HG02840 (cell line): ENCODE measurements at regions not wholly inside any gene's neighbourhood (a gene's known extent, or its start where the extent isn't known, plus 50 kb on each side); places are given as distances from the start of the nearest gene placed in this dataset.

Source experiments
- ATAC-seq: cut with Tn5 transposase; IDR thresholded peaks from one replicate; pipeline ENCODE4 v1.9.1; 2021; ENCODE audit warnings: mild to moderate bottlenecking, moderate library complexity, moderate number of reproducible peaks; ENCODE audit not compliant: unreplicated experiment, low FRiP score

DNA sequence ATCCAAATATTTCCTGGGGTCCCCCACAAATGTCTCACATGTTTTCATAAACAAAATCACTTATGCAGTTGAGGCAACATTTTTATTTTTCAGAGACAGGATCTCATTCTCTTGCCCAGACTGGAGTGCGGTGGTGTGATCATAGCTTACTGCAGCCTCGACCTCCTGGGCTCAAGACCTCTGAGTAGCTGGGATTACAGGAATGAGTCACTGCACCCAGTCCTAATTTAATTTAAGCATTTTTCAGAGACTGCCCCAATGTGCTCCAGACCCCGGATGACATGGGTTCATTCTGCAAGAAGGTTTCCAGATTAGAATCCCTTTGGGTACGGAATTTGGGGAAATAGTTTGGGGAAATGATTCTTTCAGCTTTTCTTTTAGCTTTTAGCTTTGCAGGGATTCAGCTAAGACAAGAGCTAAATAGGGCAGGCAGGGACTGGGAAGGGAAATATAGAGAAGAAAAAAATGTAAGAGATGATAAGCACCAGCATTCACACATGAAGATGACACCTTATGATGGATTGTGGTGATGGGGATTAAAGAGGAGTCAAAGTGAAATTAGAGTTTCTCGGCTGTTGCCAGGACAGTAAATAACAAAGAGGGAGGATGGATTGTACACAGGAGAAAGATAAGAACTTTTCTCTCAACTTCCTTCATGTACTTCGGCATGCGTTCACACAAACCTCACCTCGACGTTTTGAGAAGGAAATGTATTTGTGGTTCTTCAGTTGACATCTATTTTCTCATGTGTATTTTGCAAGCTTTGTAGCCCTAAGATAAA is 169.4 kb upstream of the TAB2 start:
- ATAC-seq: no peak

DNA sequence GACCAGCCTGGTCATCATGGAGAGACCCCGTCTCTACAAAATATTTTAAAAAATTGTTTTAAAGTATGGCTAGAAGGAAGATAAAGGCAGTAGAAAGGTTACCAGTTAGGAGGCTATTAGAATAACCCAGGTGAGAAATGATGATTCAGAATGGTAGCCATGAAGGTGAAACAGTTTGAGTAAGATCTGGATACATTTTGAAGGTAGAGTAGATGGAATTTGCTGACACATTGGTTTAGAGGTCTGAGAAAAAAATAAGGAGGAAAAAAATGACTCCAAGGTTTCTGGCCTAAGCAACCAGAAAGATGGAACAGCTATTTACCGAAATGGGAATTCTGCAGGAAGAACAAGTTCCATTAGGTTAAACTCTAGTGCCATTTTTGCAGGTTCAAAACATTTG is 167.9 kb upstream of the TAB2 start:
- ATAC-seq: no peak

DNA sequence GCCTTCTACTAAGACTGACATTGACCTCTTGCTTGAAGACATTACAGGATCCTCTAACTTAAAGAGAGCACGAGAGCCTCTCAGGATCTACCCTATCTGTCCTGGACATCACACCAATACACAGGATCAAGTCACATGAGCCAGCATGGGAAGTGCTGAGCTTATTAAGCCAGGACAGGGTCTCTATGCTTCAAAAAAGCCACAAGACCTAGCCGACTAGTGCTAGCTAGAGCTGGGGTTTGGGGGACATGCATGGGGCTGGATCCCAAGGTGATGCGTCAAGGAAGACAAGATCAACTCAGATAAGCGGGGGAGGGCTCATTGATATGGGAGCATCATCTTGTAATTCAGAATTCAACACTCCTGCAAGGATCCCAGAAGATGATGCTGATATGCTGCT is 167.2 kb upstream of the TAB2 start:
- ATAC-seq: no peak

DNA sequence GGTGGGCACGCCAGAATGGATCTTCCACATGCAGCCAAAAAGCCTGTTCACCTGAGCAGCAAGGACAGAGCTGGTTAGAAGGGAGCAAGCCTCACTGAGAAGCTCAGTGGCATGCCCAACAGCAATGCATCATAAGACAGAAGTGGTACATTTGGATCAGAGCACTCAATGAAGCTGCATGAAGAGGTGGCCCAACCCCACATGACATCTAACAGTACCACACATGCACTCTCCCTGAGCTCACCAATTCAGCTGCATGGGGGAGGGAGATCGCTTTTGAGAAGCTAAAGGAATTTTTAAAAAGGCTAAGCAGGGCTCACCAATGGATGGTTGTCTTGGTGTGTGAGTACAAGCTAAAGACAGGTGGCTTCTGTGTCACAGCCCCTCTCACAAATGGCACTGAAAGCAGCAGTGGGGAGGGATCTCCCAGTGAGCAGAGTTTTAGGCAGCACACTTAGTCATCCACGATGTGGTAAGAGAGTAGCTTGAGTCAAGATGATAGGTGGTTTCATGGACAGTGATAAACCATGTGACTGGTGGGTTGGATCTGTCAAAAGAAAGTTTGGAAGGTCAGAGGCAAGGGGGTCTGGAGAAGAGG is 166.6 kb upstream of the TAB2 start:
- ATAC-seq: no peak

DNA sequence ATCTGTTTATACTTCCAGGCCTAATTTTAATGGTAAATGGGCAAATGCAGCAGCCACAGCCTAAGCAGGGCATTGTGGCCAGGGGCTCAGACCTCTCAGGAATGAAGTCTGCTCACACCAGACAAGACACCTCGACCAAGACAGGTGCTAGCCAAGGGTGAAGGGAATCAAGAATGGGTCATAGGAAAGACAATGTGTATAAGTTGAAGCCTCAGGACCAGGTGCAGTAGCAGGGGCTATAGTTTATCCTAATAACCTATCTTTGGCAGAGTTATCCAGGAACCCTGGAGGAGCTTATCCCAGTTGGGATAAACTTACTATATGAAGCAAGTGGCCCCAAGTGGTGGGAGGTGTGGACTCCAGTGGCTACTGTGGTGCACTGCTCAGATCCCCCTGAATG is 165.0 kb upstream of the TAB2 start:
- no peak for ATAC-seq

DNA sequence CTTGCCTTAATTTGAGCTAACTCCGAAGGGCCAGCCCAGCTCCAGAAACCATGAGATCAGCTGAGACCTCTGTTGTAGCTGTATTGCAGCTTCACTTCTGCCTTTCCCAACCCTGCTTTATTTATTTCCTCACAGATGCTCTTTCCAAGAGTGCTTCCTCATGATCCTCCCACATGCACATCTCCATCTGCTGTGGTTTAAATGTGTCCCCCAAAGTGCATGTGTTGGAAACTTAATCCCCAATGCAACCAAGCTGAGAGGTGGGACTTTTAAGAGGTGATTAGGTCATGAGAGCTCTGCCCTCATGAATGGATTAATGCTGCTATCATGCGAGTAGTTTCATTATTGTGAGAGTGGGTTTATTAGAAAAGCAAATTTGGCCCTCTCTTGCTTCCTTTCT is 164.4 kb upstream of the TAB2 start:
- no peak for ATAC-seq

DNA sequence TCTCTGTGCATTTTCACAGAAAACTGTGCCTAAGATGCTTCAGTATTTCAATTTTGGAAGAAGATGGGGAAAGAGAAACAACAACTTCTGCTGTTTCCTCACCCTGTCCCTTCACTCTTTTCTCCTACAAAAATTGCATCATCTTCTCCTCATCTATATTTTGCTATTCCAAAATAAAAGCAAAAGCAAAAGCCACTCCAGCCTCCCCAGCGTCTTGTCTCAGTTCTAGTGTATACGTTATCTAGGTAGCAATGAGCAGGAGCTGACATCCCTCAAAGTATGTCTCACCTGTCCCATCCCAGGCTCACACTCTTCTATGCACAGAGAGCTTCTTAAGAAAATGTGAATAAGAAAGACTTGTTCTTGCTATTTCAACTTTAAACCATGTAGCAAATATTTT is 163.8 kb upstream of the TAB2 start:
- no peak for ATAC-seq

DNA sequence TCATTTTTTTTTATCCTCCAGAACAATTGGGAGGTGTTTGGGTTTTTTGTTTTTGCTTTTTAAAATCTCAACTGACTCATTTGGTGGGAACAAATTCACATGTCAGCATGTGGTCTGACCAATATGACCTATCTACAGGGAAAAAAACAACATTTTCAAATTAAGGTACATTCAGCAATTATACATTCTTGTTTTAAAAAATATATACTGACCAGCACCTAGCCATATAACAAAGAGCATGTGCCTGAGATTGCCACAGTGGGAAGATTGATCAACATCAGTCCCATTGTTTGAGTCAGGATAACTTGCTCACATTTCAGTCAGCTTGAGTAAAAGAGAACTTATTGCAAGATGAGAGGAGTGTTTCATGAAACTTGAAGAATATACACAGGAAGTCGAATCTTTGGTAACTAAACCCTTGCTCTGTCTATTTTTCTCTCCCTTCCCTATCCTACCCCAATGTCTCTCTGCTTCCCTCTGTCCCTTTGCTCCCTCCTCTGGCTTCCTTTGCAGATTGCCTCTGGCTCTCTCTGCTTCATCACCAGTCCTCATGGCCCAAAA is 163.2 kb upstream of the TAB2 start:
- ATAC-seq: no peak

DNA sequence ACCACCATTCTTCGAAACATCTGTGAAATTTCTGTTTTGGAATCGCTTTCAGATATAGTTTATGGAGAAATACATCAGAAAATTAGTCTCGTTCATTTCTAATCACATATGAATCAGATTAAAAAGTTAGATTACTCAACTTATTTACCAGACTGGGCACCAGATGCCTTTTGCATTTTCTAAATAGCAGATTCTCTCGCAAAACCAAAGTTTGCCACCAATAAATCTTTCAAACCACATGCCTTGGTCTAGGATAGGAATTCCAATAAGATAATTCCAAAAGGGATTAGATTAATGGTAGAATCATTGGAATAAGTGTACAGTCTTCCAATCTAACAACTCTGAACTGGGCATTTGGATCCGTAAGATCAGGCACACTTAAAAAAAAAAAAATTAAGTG is 160.4 kb upstream of the TAB2 start:
- no peak for ATAC-seq

DNA sequence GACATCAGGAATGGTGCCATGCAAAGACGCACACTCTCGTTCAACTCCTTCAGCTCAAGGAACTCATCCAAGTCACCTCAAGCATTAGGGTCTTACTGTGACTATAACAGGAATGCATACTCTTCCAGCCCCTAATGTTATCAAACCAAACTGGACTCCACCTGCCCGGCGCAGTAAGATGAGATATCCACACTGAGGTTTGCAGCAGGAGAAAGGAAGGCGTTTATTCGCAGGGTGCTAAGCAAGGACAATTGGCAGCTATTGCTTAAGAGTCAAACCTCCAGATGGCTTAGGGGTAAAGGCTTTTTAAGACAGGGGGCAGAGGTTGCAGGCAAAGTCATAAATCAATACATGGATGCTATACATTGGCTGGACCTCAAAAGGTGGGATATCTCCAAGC is 159.4 kb upstream of the TAB2 start:
- no peak for ATAC-seq

DNA sequence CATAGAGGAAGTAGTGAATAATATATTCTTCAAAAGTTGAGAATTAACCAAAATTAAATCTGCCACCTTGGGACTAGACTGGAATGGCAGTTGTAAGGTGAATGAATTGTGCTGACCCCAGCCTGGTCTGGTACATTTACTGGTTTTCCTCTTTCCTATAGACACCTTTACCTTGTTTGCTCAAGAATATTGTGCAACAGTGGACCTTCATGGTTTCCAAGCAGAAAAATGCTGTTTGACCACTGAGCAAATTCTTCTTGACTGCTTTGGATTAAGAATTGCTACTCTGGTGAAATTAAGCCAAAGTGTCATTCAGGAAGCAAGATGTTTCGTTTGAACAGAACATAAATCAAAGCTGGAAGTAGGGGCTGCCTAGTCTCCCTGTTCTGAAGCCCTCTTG is 156.6 kb upstream of the TAB2 start:
- no peak for ATAC-seq

DNA sequence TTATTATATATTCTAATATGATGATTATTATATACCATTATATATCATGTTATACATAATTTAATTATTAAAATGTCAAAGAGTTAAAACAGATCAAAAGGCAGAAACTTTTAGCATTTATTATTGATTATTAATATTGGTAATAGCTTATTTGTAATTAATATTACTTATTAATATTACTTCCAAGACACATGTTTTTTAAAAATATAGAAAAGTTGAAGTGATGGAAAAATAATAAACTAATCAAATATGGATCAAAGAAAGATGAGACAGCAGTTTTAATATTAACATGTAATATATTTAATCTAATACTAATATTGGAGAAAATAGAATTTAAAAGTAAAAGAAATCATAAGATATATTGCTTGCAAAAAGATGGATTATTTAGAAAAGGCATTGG is 154.6 kb upstream of the TAB2 start:
- no peak for ATAC-seq

DNA sequence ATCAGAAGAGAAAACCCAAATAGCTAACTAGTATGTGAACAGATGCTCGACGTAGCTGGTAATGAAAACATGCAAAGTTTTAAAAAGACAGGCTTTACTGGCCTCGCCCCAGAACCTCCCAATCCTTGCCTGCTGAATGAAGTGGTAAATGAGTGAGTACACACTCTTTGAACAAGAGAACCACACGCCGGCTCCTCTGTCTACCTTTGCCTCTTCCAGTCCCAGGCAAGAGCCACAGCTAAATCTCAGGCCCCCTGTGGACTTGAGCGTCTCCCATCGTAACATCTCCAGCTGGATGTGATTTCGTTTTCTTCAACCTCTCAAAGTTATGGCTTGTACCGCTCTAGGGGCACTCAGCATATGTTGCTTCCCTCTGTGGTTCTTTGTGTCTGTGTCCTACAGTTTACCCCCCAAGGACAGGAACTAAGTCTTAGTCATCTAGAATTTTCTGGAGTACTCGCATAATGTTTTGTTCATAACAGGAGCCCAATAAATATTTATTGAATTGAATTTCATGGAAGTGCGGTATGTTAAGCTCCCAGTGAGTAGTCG is 153.2 kb upstream of the TAB2 start:
- no peak for ATAC-seq

DNA sequence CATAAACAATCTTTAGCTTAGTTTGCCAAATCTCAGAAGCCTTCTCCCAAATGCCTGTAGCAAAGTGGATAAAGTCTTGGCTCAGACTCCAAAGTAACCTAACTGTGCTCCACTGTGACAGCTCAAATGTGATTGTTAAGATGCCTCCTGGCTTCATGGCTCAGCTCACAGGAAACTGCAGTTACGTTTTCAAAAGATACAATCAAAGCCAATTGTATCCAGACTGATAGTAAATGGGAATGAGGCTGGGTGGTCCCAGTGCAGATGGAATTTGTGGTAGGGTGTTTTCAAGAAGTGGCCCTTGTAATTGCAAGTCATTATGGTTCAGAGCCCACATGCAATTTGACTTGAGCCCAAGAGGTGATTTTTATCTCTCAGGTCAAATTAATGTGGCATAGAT is 151.2 kb upstream of the TAB2 start:
- ATAC-seq: no peak

DNA sequence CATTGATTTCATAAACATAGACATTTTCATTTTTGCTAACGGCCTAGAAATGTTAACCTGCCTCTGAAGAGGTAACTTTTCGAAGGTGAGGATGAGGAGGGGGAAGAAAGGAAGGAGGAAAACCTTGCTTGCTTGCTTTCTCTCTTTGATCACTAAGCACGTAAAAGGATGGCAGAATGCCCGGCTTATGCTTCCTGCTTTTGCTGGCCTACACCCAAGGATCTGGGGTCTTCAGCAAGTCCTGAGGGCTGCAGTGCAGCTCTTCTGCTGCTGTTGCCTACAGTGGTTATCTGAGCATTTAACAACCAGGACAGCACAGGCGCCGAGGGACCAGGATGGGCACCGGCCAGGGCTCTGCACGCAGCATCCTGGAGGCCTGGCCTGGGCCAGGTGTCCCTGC is 150.8 kb upstream of the TAB2 start:
- no peak for ATAC-seq

DNA sequence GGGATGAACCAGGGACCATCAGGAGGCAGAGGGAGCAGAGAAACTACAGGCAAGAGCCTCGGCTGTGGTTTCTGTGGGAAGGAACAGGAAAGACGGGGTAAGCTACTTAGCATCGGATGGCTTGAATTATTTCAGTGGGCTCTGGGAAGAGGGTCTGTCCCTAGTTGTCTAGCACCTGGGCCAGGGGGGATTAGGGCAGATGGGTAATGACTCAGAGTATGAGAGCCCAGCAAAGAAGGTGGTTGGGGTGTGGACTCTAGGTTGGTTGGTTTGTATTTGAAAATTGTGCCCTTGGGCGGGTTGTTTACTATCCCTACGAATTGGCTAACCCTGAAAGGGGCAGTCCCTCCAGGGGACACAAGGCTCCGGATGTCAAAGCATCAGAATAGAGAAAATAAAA is 148.5 kb upstream of the TAB2 start:
- no peak for ATAC-seq

DNA sequence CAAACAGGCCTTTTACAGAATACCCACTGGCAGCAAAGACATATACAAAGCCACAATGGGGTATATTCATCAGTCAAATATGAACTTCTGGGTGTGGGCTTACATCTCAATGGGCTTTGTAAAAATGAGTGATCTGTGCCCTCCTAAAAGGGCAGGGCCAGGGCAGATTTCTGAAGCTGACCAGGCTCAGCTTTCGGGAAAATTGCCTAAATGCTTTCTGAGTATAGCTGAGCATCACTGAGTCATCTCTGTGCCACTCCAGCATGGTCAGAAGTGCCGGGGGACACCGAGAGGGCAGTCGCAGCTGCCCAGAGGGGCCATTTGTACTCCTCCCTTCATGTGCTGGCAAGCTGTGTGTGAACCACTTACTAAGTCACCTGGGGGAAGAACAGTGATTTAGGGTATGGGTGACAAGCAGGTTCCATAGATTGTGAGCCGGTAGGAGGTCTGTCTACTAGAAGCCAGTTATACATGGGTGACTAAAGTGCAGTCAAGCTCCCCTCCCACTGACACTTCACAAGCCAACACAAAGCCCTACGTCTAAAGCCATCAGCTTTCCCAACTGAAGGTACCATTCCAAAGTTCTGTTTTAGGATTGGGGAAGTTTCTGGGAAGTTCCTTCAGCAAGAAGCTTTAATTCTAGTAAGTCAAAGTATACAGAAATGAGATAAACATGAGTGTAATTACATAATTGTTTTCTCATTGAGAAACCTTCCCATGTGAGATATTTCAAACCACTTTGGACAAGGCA is 147.6 kb upstream of the TAB2 start:
- no peak for ATAC-seq

DNA sequence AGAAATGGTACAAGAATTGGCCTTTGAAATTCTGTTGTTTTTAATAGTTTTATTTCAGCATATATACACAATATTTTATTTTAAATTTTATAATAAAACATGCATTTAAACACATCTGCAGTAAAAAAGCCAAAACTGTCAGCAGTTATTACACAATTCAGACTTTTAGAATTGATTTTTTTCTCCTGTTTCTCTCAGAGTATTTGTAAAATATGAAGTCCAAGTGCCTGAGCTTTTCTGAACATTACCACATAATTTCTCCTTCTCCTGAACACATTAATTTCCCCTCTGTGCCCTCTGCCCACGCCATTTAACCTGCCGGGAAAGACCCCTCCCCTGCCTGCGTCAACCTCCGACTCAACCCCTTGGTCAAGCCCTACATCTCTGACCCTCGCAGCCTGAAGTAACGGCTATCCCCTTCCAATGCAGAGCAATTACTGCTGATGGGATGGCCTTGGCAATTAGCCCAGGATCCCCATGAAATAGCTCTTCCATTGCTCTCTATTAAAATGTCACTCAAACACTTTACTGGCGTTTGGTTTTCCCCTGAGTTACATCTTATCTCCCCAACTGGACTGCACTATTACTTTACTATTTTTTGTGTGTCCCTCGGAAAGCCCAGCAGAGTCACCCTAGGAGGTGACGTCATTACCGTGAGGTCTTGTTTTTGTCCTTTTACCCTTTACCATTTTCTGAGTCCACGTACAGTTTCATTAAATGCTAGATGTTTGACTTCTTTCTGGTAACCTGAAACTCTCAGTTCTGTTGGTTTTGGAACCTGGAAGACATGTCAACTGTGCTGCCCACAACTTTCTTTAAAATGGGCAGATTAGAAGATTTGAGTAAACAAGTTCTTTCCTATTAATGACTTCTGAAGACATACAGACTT is 146.7 kb upstream of the TAB2 start:
- no peak for ATAC-seq

DNA sequence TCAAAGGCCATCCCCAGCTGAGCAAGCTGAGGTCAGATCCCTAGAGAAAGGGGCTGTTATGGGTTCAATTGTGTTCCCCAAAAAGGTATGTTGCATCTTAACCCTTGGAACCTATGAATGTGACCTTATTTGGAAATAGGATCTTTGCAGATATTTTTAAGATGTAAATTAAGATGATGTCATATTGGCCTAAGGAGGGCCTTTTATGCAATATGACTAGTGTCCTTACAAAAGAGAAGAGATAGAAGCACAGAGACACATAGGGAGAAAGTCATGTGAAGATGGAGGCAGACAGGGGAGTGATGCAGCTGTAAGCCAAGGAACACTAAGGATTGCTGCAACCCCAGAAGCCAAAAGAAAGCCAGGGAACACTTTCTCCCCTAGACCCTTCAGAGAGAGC is 144.3 kb upstream of the TAB2 start:
- no peak for ATAC-seq

DNA sequence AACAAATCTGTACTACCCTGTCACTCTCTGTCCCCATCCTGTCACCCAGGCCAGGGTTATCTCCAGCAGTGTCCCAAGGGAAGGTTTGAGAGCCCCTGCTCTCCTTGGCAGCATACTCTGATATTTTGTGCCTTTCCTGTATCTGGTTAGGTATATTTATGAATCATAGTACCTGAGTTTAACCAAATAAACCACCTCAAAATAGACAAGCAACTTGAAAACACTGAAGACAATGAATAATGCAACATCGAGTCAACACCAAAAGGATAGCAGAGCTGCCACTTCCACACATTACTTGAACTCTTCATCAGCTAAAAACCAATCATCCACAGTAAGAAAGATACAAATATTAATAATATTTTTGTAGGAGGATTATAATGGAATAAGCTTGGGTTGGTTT is 142.6 kb upstream of the TAB2 start:
- no peak for ATAC-seq
